CD14-positive monocyte (primary cell): ENCODE measurements at regions not wholly inside any gene's neighbourhood (a gene's known extent, or its start where the extent isn't known, plus 50 kb on each side); places are given as distances from the start of the nearest gene placed in this dataset.

Experiments used
- DNase-seq, 3 donors: peaks; one replicate each; pipeline ENCODE4 v3.0.0-alpha.2; 2011 to 2022
- H2AFZ ChIP-seq: 2 replicates; pipeline ENCODE4 v1.6.0; 2012; ENCODE audit warnings: mild to moderate bottlenecking, low read depth, low read length, inconsistent platforms; ENCODE audit not compliant: insufficient read depth, poor library complexity, severe bottlenecking
- H3K27ac ChIP-seq, 2 donors: 1 replicate in 1 of 2; 2 replicates in 1 of 2; pipeline ENCODE4 v1.5.1; 2012 to 2013; ENCODE audit warnings: low read length in 2 of 2, control low read depth in 1 of 2, inconsistent platforms in 1 of 2, low read depth in 1 of 2, mild to moderate bottlenecking in 1 of 2
- H3K27me3 ChIP-seq, 2 donors: one replicate each; pipeline versions ENCODE4 v1.6.0 to v1.6.1; 2011 to 2013; ENCODE audit warnings: low read length in 2 of 2; ENCODE audit not compliant: control insufficient read depth in 2 of 2, insufficient read depth in 2 of 2
- H3K36me3 ChIP-seq, 2 donors: replicated peaks in 1 of 2; 1 replicate in 1 of 2; 2 replicates in 1 of 2; pipeline versions ENCODE4 v1.5.1 to v1.6.1; 2012 to 2013; ENCODE audit warnings: low read length in 2 of 2, control low read depth in 1 of 2, inconsistent platforms in 1 of 2, mild to moderate bottlenecking in 1 of 2; ENCODE audit not compliant: insufficient read depth in 2 of 2, control insufficient read depth in 1 of 2
- H3K4me1 ChIP-seq, 2 donors: 1 replicate in 1 of 2; 2 replicates in 1 of 2; pipeline versions ENCODE4 v1.5.1 to v1.6.1; 2012 to 2013; ENCODE audit warnings: low read length in 2 of 2, control low read depth in 1 of 2, inconsistent platforms in 1 of 2, mild to moderate bottlenecking in 1 of 2, moderate library complexity in 1 of 2; ENCODE audit not compliant: insufficient read depth in 2 of 2, control insufficient read depth in 1 of 2
- H3K4me2 ChIP-seq: replicated peaks from 2 replicates; pipeline ENCODE3; 2012; ENCODE audit warnings: low read length, moderate library complexity, mild to moderate bottlenecking; ENCODE audit not compliant: poor library complexity, severe bottlenecking; ENCODE audit errors: extremely low read depth
- H3K4me3 ChIP-seq, 3 experiments: fragments of 200-600 bp in 1 of 3; sonication (generic) in 1 of 3; replicated peaks in 1 of 3; 1 replicate in 2 of 3; 2 replicates in 1 of 3; pipeline ENCODE4 v1.5.1; 2011 to 2013; ENCODE audit warnings: low read length in 3 of 3, mild to moderate bottlenecking in 3 of 3, control low read depth in 2 of 3, low read depth in 2 of 3, inconsistent platforms in 1 of 3, moderate library complexity in 1 of 3
- H3K79me2 ChIP-seq: 2 replicates; pipeline ENCODE4 v1.6.0; 2012; ENCODE audit warnings: mild to moderate bottlenecking, control low read depth, inconsistent platforms, low read length, moderate library complexity; ENCODE audit not compliant: insufficient read depth
- H3K9ac ChIP-seq: 2 replicates; pipeline ENCODE4 v1.6.0; 2017; ENCODE audit warnings: low read length, mild to moderate bottlenecking; ENCODE audit not compliant: insufficient read depth, poor library complexity, severe bottlenecking
- H3K9me3 ChIP-seq, 2 donors: replicated peaks in 1 of 2; 1 replicate in 1 of 2; 2 replicates in 1 of 2; pipeline versions ENCODE4 v1.5.1 to v1.6.1; 2012 to 2013; ENCODE audit warnings: low read length in 2 of 2, control low read depth in 1 of 2; ENCODE audit not compliant: control insufficient read depth in 1 of 2, insufficient read depth in 1 of 2
- H4K20me1 ChIP-seq: 2 replicates; pipeline ENCODE4 v1.6.0; 2012; ENCODE audit warnings: mild to moderate bottlenecking, low read length, control low read depth, moderate library complexity; ENCODE audit not compliant: insufficient read depth
- H3K27ac Mint-ChIP-seq, 7 donors: one replicate each; pipeline ENCODE4 v1.8.0; 2020; ENCODE audit warnings: mild to moderate bottlenecking in 7 of 7, mixed read lengths in 7 of 7, moderate library complexity in 6 of 7, inconsistent platforms in 2 of 7
- H3K27me3 Mint-ChIP-seq, 3 donors: one replicate each; pipeline ENCODE4 v1.8.0; 2021 to 2022; ENCODE audit warnings: low read depth in 3 of 3, mild to moderate bottlenecking in 3 of 3, mixed read lengths in 3 of 3, moderate library complexity in 3 of 3, inconsistent platforms in 1 of 3
- H3K36me3 Mint-ChIP-seq, 2 donors: one replicate each; pipeline ENCODE4 v1.8.0; 2020; ENCODE audit warnings: mixed read lengths in 2 of 2, inconsistent platforms in 1 of 2, mild to moderate bottlenecking in 1 of 2
- H3K4me1 Mint-ChIP-seq: one replicate; pipeline ENCODE4 v1.8.0; 2020; ENCODE audit warnings: mild to moderate bottlenecking, mixed read lengths
- H3K4me3 Mint-ChIP-seq, 2 donors: one replicate each; pipeline ENCODE4 v1.8.0; 2020; ENCODE audit warnings: mild to moderate bottlenecking in 2 of 2, mixed read lengths in 2 of 2, moderate library complexity in 1 of 2
- H3K9me3 Mint-ChIP-seq, 7 donors: one replicate each; pipeline ENCODE4 v1.8.0; 2020 to 2022; ENCODE audit warnings: mixed read lengths in 7 of 7, mild to moderate bottlenecking in 6 of 7, moderate library complexity in 6 of 7, inconsistent platforms in 2 of 7
- CTCF ChIP-seq: fragments of 200-600 bp; IDR thresholded peaks from one replicate; pipeline ENCODE4 v1.8.0; 2022; ENCODE audit warnings: antibody characterized with exemption, mild to moderate bottlenecking
- WGBS: methylation state at CpG from one replicate; pipeline ENCODE4 v1.1.5; 2013; ENCODE audit warnings: missing lambda C conversion rate; ENCODE audit not compliant: insufficient coverage; 5-methylcytosine and 5-hydroxymethylcytosine counted together
- intact Hi-C, 2 donors: fragments of 100-400 bp; cut with micrococcal nuclease; formaldehyde crosslinking; loops; one replicate each; pipeline versions ENCODE4 v1.15.0 to v1.15.1; 2023

- Histone ChIP-seq H3K27me3 (no peaks in the 10 kb centered on the region), H3K9me3 (no peaks in the 10 kb centered on the region), H3K27ac (no peak overlapping the region), H3K4me3 (no peak overlapping the region), H3K36me3 (no peaks in the 10 kb centered on the region), H2AFZ (no peak overlapping the region), H4K20me1 (no peaks in the 10 kb centered on the region), H3K4me1 (no peaks in the 10 kb centered on the region), H3K9ac (no peak overlapping the region), H3K4me2 (no peak overlapping the region), H3K79me2 (no peaks in the 10 kb centered on the region)
- no peak for DNase-seq
- H3K9me3 Mint-ChIP-seq = peaks cover 2 to 13% (median 6%) of the 10 kb centered on the region in 7 donors
- no peak overlapping the region for H3K27ac Mint-ChIP-seq
- H3K4me3 Mint-ChIP-seq = no peak overlapping the region
- intact Hi-C loops = no loop called here
- peaks cover 0 to 2% (median 1%) of the 10 kb centered on the region in 3 donors for H3K27me3 Mint-ChIP-seq
- H3K4me1 Mint-ChIP-seq = no peaks in the 10 kb centered on the region
- no CpG with 5 or more reads among the region's 5 CpGs for WGBS
- TF ChIP-seq CTCF = no peak
- no peaks in the 10 kb centered on the region for H3K36me3 Mint-ChIP-seq
These were observed 396.5 kb upstream of the SEMA6A start for GRCh38 chr5:116971131-116971530.

- 75% methylated on average over 1 of the region's 2 CpGs for WGBS
- peaks cover 2 to 13% (median 6%) of the 10 kb centered on the region in 7 donors for H3K9me3 Mint-ChIP-seq
- intact Hi-C loops = no loop called here
These were observed 395.7 kb upstream of the SEMA6A start for GRCh38 chr5:116970318-116970717.

More at GRCh38 chr5:116970318-116970717, 395.7 kb upstream of the SEMA6A start:
- no peak overlapping the region for H3K27ac Mint-ChIP-seq
- Histone ChIP-seq H3K4me1 (no peaks in the 10 kb centered on the region), H2AFZ (no peak overlapping the region), H3K9me3 (no peaks in the 10 kb centered on the region), H3K79me2 (no peaks in the 10 kb centered on the region), H3K36me3 (no peaks in the 10 kb centered on the region), H3K4me2 (no peak overlapping the region), H3K4me3 (no peak overlapping the region), H3K27me3 (no peaks in the 10 kb centered on the region), H3K9ac (no peak overlapping the region), H4K20me1 (no peaks in the 10 kb centered on the region), H3K27ac (no peak overlapping the region)
- DNase-seq = no peak
- H3K36me3 Mint-ChIP-seq = no peaks in the 10 kb centered on the region
- H3K4me3 Mint-ChIP-seq = no peak overlapping the region
- no peak for TF ChIP-seq CTCF
- peaks cover 0 to 2% (median 1%) of the 10 kb centered on the region in 3 donors for H3K27me3 Mint-ChIP-seq
- H3K4me1 Mint-ChIP-seq = no peaks in the 10 kb centered on the region
